HUES48 (cell line): ENCODE measurements at regions not wholly inside any gene's neighbourhood (a gene's known extent, or its start where the extent isn't known, plus 50 kb on each side); places are given as distances from the start of the nearest gene placed in this dataset.

ENCODE experiments used
- H3K27ac ChIP-seq: one replicate; pipeline ENCODE4 v1.7.0; 2013; ENCODE audit warnings: low read depth, low read length, inconsistent platforms
- H3K27me3 ChIP-seq: 2 replicates; pipeline ENCODE4 v1.6.1; 2013; ENCODE audit warnings: mild to moderate bottlenecking, low read length; ENCODE audit not compliant: control insufficient read depth, insufficient read depth
- H3K36me3 ChIP-seq: 2 replicates; pipeline ENCODE4 v1.6.1; 2013; ENCODE audit warnings: low read length; ENCODE audit not compliant: control insufficient read depth, insufficient read depth
- H3K4me1 ChIP-seq: 2 replicates; pipeline ENCODE4 v1.6.1; 2013; ENCODE audit warnings: mild to moderate bottlenecking, low read length; ENCODE audit not compliant: control insufficient read depth, insufficient read depth
- H3K4me3 ChIP-seq: 2 replicates; pipeline ENCODE4 v1.5.1; 2013; ENCODE audit warnings: mild to moderate bottlenecking, low read depth, low read length
- H3K9ac ChIP-seq: 2 replicates; pipeline ENCODE4 v1.6.1; 2013; ENCODE audit warnings: mild to moderate bottlenecking, low read depth, low read length, moderate library complexity
- H3K9me3 ChIP-seq: 2 replicates; pipeline ENCODE4 v1.6.1; 2013; ENCODE audit warnings: low read length; ENCODE audit not compliant: control insufficient read depth, insufficient read depth

DNA sequence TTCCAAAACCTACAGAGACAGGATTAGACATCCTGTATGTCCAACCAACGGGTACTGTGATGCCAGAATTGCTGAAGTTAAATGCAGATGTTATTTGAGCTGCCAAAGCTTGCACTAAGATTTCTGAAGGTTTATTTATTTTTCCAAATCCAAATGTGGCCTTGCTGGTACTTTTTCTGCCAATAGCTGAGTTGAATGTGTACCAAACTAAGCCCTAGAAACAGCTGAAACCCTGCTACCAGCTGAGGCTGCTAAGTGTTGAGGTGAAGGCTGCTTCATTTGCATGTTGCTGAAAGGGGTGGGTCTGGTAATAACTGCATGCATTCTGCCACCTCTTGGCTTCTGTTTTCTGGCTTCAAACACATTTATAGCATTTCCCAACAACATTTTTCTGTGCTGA is 366.5 kb downstream of the FAT4 start:
- no peak overlapping the region for H3K27ac ChIP-seq

DNA sequence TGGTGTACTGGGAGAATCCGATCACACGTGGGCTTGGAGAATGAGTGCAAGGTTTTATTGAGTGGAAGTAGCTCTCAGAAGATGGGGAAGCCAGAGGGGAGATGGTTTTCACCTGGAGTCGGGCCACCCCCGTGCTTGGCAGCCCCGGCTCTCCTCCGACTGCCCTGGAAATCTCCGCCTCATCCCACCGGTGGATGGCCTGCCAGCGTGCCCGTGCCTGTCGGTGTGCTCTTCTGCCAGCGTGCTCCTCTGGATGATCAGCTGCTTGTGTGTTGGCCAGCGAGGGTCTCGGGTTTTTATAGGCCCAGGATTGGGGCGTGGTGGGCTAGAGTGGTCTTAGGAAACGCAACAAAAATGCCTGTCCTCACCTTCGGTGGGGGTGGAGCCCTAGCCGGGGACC is 368.0 kb downstream of the FAT4 start:
- Histone ChIP-seq H3K4me1 (peaks cover 5% of the 10 kb centered on the region; the same call in 1 of the 2 replicates), H3K36me3 (no peaks in the 10 kb centered on the region), H3K9ac (no peak overlapping the region), H3K27me3 (no peaks in the 10 kb centered on the region), H3K4me3 (no peak overlapping the region), H3K9me3 (no peaks in the 10 kb centered on the region), H3K27ac (no peak overlapping the region)

More for the DNA sequence above, 366.5 kb downstream of the FAT4 start:
- peaks cover 5% of the 10 kb centered on the region; the same call in 1 of the 2 replicates for H3K4me1 ChIP-seq
- no peaks in the 10 kb centered on the region for H3K36me3 ChIP-seq
- H3K9me3 ChIP-seq: no peaks in the 10 kb centered on the region
- H3K9ac ChIP-seq: no peak overlapping the region
- H3K27me3 ChIP-seq: no peaks in the 10 kb centered on the region
- no peak overlapping the region for H3K4me3 ChIP-seq

DNA sequence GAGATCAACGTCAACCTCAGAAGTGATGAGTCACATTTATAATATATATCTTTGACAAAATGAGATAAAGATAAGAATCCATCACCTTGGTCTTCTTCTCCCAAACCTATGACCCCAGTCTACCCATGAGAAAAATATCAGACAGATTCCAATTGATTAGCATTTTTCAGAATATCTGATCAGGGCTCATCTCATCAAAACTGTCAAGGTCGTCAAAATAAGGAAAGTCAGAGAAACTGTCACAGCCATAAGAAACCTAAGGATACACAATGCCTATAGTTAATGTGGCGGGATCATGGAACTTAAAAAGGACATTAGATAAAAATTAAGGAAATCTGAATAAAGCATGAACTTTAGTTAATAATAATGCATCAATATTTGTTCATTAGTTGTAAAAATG is 374.1 kb downstream of the FAT4 start:
- H3K27ac ChIP-seq: no peak overlapping the region
- 0 out of 2 replicates have a peak, but pooled peaks cover 4% of the 10 kb centered on the region for H3K4me1 ChIP-seq
- H3K9me3 ChIP-seq: no peaks in the 10 kb centered on the region
- no peak overlapping the region for H3K4me3 ChIP-seq
- H3K36me3 ChIP-seq: no peaks in the 10 kb centered on the region
- H3K27me3 ChIP-seq: no peaks in the 10 kb centered on the region
- H3K9ac ChIP-seq: no peak overlapping the region

DNA sequence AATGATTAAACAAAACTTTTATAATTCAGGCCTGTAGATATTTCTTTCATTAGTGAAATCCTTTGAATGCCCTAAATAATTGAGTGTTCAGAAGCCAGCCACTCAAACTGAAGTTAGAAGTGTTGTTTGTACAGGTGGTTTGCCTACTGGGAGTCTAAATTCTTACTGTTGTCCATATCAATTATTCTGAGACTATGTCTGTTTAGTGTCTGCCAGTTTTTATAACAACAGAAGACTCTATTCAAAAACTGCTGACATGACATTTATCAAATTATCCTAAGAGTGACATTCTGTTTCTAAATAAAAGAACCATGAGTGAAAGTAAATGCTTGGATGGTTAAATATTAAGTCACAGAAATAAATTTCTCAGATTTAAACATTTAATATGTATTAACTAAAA is 375.1 kb downstream of the FAT4 start:
- Histone ChIP-seq H3K9ac (no peak overlapping the region), H3K4me3 (no peak overlapping the region), H3K27me3 (no peaks in the 10 kb centered on the region), H3K27ac (no peak overlapping the region), H3K4me1 (0 out of 2 replicates have a peak, but pooled peaks cover 4% of the 10 kb centered on the region), H3K9me3 (no peaks in the 10 kb centered on the region), H3K36me3 (no peaks in the 10 kb centered on the region)

DNA sequence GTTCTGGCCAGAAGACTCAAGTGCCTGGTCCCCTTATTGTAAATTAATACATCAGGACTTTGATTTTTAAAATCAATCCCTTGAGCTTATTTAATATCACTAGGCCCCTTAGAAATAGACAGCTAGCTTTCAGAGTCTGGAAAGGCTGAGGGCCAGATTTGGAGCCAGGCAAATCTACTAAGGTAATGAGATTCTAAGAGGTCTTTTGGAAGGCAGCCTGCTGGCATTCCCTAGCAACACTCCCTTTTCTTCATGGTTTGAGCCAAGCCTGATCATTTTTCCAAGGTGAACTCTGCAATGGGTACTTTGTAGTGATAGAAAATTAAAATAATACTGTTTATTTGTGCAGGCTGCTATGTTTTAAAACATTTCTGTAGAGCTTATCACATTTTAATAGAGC is 378.5 kb downstream of the FAT4 start:
- no peak overlapping the region for H3K4me3 ChIP-seq
- no peak overlapping the region for H3K27ac ChIP-seq
- H3K4me1 ChIP-seq: 0 out of 2 replicates have a peak, but pooled peaks cover 4% of the 10 kb centered on the region
- H3K9ac ChIP-seq: no peak overlapping the region
- H3K27me3 ChIP-seq: no peaks in the 10 kb centered on the region
- H3K9me3 ChIP-seq: 0 out of 2 replicates have a peak, but pooled peaks cover 3% of the 10 kb centered on the region
- no peaks in the 10 kb centered on the region for H3K36me3 ChIP-seq

DNA sequence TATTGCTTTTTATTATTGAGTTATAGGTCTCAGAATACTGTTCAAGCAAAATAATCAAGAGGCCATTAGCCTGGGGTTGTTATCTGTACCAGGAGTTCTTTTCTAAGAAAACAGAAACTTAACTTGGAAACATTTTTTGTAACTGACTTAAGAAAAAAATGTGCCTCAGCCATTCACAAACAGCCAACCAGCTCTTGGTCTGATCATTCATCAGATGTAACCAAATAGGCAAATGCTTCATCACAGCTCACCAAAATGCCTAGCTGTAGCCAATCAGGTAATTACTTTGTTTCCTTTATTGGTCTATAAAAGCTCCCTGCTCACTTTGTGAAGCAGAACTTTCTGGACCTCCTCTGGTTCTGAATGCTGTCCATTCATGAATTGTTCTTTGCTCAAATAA is 387.7 kb downstream of the FAT4 start:
- 0 out of 2 replicates have a peak, but pooled peaks cover 3% of the 10 kb centered on the region for H3K9me3 ChIP-seq
- H3K9ac ChIP-seq: no peak overlapping the region
- H3K27ac ChIP-seq: no peak overlapping the region
- no peaks in the 10 kb centered on the region for H3K27me3 ChIP-seq
- no peaks in the 10 kb centered on the region for H3K36me3 ChIP-seq
- H3K4me3 ChIP-seq: no peak overlapping the region
- no peaks in the 10 kb centered on the region for H3K4me1 ChIP-seq

DNA sequence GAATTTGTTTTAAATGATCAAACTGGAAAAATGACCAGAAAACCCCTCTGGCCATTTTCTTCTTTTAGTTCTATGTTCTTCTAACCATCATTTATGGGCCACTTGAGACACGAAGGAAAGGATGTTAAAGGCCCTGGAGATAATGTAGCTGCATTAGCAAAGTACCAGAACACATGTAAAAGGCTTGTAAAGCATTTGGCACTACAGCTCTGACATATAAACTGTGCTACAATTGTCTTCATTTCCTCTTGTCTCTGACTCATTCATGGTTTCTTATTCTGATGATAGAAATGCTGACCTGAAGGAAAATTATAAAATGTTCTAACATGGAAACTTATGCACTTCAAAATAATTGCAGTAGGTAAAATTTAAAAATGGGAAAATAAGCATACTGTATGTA is 388.7 kb downstream of the FAT4 start:
- no peak overlapping the region for H3K4me3 ChIP-seq
- H3K4me1 ChIP-seq: no peaks in the 10 kb centered on the region
- H3K27ac ChIP-seq: no peak overlapping the region
- no peak overlapping the region for H3K9ac ChIP-seq
- no peaks in the 10 kb centered on the region for H3K9me3 ChIP-seq
- H3K36me3 ChIP-seq: no peaks in the 10 kb centered on the region
- no peaks in the 10 kb centered on the region for H3K27me3 ChIP-seq

DNA sequence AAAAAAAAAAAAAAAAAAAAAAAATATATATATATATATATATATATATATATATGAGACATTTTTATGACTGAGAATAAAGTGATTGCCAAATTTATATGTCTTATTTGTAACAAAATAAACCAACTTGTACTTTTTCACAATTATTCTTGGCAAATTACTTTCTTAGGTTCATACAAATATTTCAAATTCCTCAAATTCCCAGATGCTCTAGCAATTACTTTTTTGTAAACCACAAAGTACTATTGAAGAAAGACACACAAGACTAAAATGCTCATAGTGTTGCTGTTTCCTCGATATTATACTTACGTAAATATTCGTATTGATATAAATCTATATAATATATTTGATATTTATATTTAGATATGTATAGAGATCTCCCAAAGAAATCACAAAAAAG is 390.0 kb downstream of the FAT4 start:
- Histone ChIP-seq H3K9me3 (no peaks in the 10 kb centered on the region), H3K4me1 (peaks cover 6% of the 10 kb centered on the region; the same call in 1 of the 2 replicates), H3K27ac (no peak overlapping the region), H3K27me3 (no peaks in the 10 kb centered on the region), H3K9ac (no peak overlapping the region), H3K36me3 (no peaks in the 10 kb centered on the region), H3K4me3 (no peak overlapping the region)

DNA sequence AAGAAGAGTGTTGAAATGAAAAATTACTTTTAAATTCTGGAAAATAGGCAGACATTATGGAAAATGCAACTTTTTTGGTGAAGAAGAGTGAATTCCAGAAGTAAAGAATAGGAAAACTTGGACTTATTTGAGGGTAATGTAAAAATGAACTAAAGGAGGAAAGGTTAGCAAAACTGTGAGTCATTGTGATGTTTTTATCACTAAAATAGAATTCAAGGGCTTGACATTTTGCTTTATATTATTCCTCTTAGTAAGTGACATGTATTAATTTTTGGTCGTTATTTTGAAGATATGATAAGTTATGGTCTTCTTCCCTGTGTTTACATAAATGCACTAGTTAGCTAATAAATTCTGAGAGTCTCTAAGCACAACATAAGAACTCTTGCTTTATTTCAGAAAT is 390.9 kb downstream of the FAT4 start:
- Histone ChIP-seq H3K9ac (no peak overlapping the region), H3K27ac (no peak overlapping the region), H3K27me3 (no peaks in the 10 kb centered on the region), H3K9me3 (no peaks in the 10 kb centered on the region), H3K4me3 (no peak overlapping the region), H3K4me1 (peaks cover 11% of the 10 kb centered on the region; the same call in 1 of the 2 replicates), H3K36me3 (no peaks in the 10 kb centered on the region)

DNA sequence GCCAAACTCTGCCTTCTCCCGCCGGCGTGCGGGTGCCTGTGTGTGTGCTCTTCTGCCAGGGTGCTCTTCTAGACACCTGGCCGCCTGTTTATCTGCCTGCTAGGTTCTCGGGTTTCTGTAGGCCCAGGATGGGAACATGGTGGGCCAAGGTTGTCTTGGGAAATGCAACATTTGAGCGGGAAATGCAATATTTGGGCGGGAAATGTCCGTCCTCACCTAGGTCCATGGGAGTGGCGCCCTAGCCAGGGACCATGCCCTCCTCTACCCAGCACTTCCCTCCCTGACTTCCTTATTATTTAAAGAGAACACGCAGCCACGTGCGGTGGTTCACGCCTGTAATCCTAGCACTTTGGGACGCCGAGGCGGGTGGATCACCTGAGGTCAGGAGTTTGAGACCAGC is 392.6 kb downstream of the FAT4 start:
- Histone ChIP-seq H3K4me1 (peaks cover 11% of the 10 kb centered on the region; the same call in 1 of the 2 replicates), H3K9me3 (no peaks in the 10 kb centered on the region), H3K4me3 (no peak overlapping the region), H3K36me3 (no peaks in the 10 kb centered on the region), H3K9ac (no peak overlapping the region), H3K27ac (no peak overlapping the region), H3K27me3 (no peaks in the 10 kb centered on the region)

DNA sequence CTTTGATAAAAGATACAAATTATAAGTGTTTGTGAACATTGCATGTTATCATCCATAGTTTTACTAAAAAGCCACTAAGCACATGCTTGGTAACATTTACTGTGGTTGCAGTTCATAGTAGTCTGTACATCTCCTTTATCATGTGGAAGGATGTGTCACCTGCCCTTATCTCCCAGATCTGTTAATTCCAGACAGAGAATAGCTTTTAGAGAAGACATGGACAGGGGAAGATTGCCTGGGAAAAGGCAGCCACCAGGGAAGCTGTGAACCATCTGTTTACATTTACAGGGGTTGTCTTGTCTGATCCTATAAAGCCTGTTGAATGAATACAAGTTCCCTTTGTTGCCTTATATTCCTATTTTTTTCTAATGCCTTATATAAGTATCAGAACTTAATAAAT is 396.0 kb downstream of the FAT4 start:
- Histone ChIP-seq H3K27ac (no peak overlapping the region), H3K9me3 (no peaks in the 10 kb centered on the region), H3K36me3 (no peaks in the 10 kb centered on the region), H3K9ac (no peak overlapping the region), H3K4me3 (no peak overlapping the region), H3K27me3 (no peaks in the 10 kb centered on the region), H3K4me1 (peaks cover 19% of the 10 kb centered on the region)

DNA sequence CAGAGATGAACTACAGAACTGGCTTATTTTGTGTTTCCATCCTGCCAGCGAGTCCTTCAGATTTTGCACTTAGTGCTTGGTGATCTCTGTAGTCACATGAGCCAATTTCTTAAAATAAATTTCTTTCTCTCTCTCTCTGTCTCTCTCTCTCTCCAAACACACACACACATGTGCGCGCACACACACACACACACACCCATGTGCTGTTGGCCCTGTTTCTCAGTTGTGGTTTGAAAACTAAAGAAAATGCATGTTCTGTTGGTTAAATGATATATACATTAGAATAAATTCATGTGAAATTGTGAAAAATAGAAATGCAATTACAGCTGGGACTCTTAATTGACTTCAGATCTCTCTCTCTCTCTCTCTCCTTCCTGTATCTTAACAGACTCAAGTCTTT is 399.3 kb downstream of the FAT4 start:
- H3K27me3 ChIP-seq: no peaks in the 10 kb centered on the region
- peaks cover 17% of the 10 kb centered on the region for H3K4me1 ChIP-seq
- H3K9ac ChIP-seq: no peak overlapping the region
- no peaks in the 10 kb centered on the region for H3K9me3 ChIP-seq
- no peak overlapping the region; the same call in 1 of the 2 replicates for H3K4me3 ChIP-seq
- H3K27ac ChIP-seq: peak overlapping the region; percentile 83
- no peaks in the 10 kb centered on the region for H3K36me3 ChIP-seq
